ENCODE measurements at regions not wholly inside any gene's neighbourhood (a gene's known extent, or its start where the extent isn't known, plus 50 kb on each side); places are given as distances from the start of the nearest gene placed in this dataset.
A peak's percentile ranks its signal among the peaks of the same experiment; 100 is the strongest.

GRCh38 chr17:65403626-65404025 lies 157.8 kb downstream of the AXIN2 start:
- DNase-seq = no peak

GRCh38 chr17:65402513-65403496 lies 158.6 kb downstream of the AXIN2 start:
- DNase-seq = no peak

GRCh38 chr17:65401561-65401960 lies 159.9 kb downstream of the AXIN2 start:
- peak; percentile 2 for DNase-seq

GRCh38 chr17:65400701-65401100 lies 160.7 kb downstream of the AXIN2 start:
- no peak for DNase-seq

- no peak for DNase-seq
Observed at GRCh38 chr17:65398040-65398787, 163.2 kb downstream of the AXIN2 start.

GRCh38 chr17:65395924-65396323 lies 165.5 kb downstream of the AXIN2 start:
- no peak for DNase-seq

GRCh38 chr17:65394811-65395472 lies 166.5 kb downstream of the AXIN2 start:
- DNase-seq = no peak

- DNase-seq = no peak
Observed at GRCh38 chr17:65393514-65393913, 167.9 kb downstream of the AXIN2 start.

GRCh38 chr17:65389949-65390348 lies 171.5 kb downstream of the AXIN2 start:
- DNase-seq = no peak

- no peak for DNase-seq
Observed at GRCh38 chr17:65389426-65389825, 172.0 kb downstream of the AXIN2 start.

- no peak for DNase-seq
Observed at GRCh38 chr17:65388911-65389310, 172.5 kb downstream of the AXIN2 start.

GRCh38 chr17:65387322-65387721 lies 174.1 kb downstream of the AXIN2 start:
- DNase-seq = no peak

GRCh38 chr17:65385726-65386125 lies 175.7 kb downstream of the AXIN2 start:
- DNase-seq = no peak

- no peak for DNase-seq
Observed at GRCh38 chr17:65385071-65385470, 176.4 kb downstream of the AXIN2 start.

- no peak for DNase-seq
Observed at GRCh38 chr17:65381152-65381551, 180.3 kb downstream of the AXIN2 start.

- DNase-seq = no peak
Observed at GRCh38 chr17:65374966-65375365, 186.5 kb downstream of the AXIN2 start.

GRCh38 chr17:65371702-65372101 lies 189.7 kb downstream of the AXIN2 start:
- no peak for DNase-seq

GRCh38 chr17:65370669-65371131 lies 190.7 kb downstream of the AXIN2 start:
- DNase-seq = peak; percentile 53

GRCh38 chr17:65368341-65368740 lies 193.1 kb downstream of the AXIN2 start:
- no peak for DNase-seq

- DNase-seq = no peak
Observed at GRCh38 chr17:65366102-65366844, 195.2 kb downstream of the AXIN2 start.

GRCh38 chr17:65365169-65365568 lies 196.3 kb downstream of the AXIN2 start:
- DNase-seq = no peak

GRCh38 chr17:65364438-65364837 lies 197.0 kb downstream of the AXIN2 start:
- no peak for DNase-seq

- DNase-seq = no peak
Observed at GRCh38 chr17:65362826-65363225, 198.6 kb downstream of the AXIN2 start.

Data from hematopoietic multipotent progenitor cell treated with erythropoietin and hydrocortisone succinate and interleukin-3 and kit ligand, for 6 days (in vitro differentiated cells).